CD14-positive monocyte (primary cell): ENCODE measurements at regions not wholly inside any gene's neighbourhood (a gene's known extent, or its start where the extent isn't known, plus 50 kb on each side); places are given as distances from the start of the nearest gene placed in this dataset.

Experiments
- DNase-seq, 3 donors: peaks; one replicate each; pipeline ENCODE4 v3.0.0-alpha.2; 2011 to 2022
- H2AFZ ChIP-seq: 2 replicates; pipeline ENCODE4 v1.6.0; 2012; ENCODE audit warnings: mild to moderate bottlenecking, low read depth, low read length, inconsistent platforms; ENCODE audit not compliant: insufficient read depth, poor library complexity, severe bottlenecking
- H3K27ac ChIP-seq, 2 donors: 1 replicate in 1 of 2; 2 replicates in 1 of 2; pipeline ENCODE4 v1.5.1; 2012 to 2013; ENCODE audit warnings: low read length in 2 of 2, control low read depth in 1 of 2, inconsistent platforms in 1 of 2, low read depth in 1 of 2, mild to moderate bottlenecking in 1 of 2
- H3K27me3 ChIP-seq, 2 donors: one replicate each; pipeline versions ENCODE4 v1.6.0 to v1.6.1; 2011 to 2013; ENCODE audit warnings: low read length in 2 of 2; ENCODE audit not compliant: control insufficient read depth in 2 of 2, insufficient read depth in 2 of 2
- H3K36me3 ChIP-seq, 2 donors: replicated peaks in 1 of 2; 1 replicate in 1 of 2; 2 replicates in 1 of 2; pipeline versions ENCODE4 v1.5.1 to v1.6.1; 2012 to 2013; ENCODE audit warnings: low read length in 2 of 2, control low read depth in 1 of 2, inconsistent platforms in 1 of 2, mild to moderate bottlenecking in 1 of 2; ENCODE audit not compliant: insufficient read depth in 2 of 2, control insufficient read depth in 1 of 2
- H3K4me1 ChIP-seq, 2 donors: 1 replicate in 1 of 2; 2 replicates in 1 of 2; pipeline versions ENCODE4 v1.5.1 to v1.6.1; 2012 to 2013; ENCODE audit warnings: low read length in 2 of 2, control low read depth in 1 of 2, inconsistent platforms in 1 of 2, mild to moderate bottlenecking in 1 of 2, moderate library complexity in 1 of 2; ENCODE audit not compliant: insufficient read depth in 2 of 2, control insufficient read depth in 1 of 2
- H3K4me2 ChIP-seq: replicated peaks from 2 replicates; pipeline ENCODE3; 2012; ENCODE audit warnings: low read length, moderate library complexity, mild to moderate bottlenecking; ENCODE audit not compliant: poor library complexity, severe bottlenecking; ENCODE audit errors: extremely low read depth
- H3K4me3 ChIP-seq, 3 experiments: fragments of 200-600 bp in 1 of 3; sonication (generic) in 1 of 3; replicated peaks in 1 of 3; 1 replicate in 2 of 3; 2 replicates in 1 of 3; pipeline ENCODE4 v1.5.1; 2011 to 2013; ENCODE audit warnings: low read length in 3 of 3, mild to moderate bottlenecking in 3 of 3, control low read depth in 2 of 3, low read depth in 2 of 3, inconsistent platforms in 1 of 3, moderate library complexity in 1 of 3
- H3K79me2 ChIP-seq: 2 replicates; pipeline ENCODE4 v1.6.0; 2012; ENCODE audit warnings: mild to moderate bottlenecking, control low read depth, inconsistent platforms, low read length, moderate library complexity; ENCODE audit not compliant: insufficient read depth
- H3K9ac ChIP-seq: 2 replicates; pipeline ENCODE4 v1.6.0; 2017; ENCODE audit warnings: low read length, mild to moderate bottlenecking; ENCODE audit not compliant: insufficient read depth, poor library complexity, severe bottlenecking
- H3K9me3 ChIP-seq, 2 donors: replicated peaks in 1 of 2; 1 replicate in 1 of 2; 2 replicates in 1 of 2; pipeline versions ENCODE4 v1.5.1 to v1.6.1; 2012 to 2013; ENCODE audit warnings: low read length in 2 of 2, control low read depth in 1 of 2; ENCODE audit not compliant: control insufficient read depth in 1 of 2, insufficient read depth in 1 of 2
- H4K20me1 ChIP-seq: 2 replicates; pipeline ENCODE4 v1.6.0; 2012; ENCODE audit warnings: mild to moderate bottlenecking, low read length, control low read depth, moderate library complexity; ENCODE audit not compliant: insufficient read depth
- H3K27ac Mint-ChIP-seq, 7 donors: one replicate each; pipeline ENCODE4 v1.8.0; 2020; ENCODE audit warnings: mild to moderate bottlenecking in 7 of 7, mixed read lengths in 7 of 7, moderate library complexity in 6 of 7, inconsistent platforms in 2 of 7
- H3K27me3 Mint-ChIP-seq, 3 donors: one replicate each; pipeline ENCODE4 v1.8.0; 2021 to 2022; ENCODE audit warnings: low read depth in 3 of 3, mild to moderate bottlenecking in 3 of 3, mixed read lengths in 3 of 3, moderate library complexity in 3 of 3, inconsistent platforms in 1 of 3
- H3K36me3 Mint-ChIP-seq, 2 donors: one replicate each; pipeline ENCODE4 v1.8.0; 2020; ENCODE audit warnings: mixed read lengths in 2 of 2, inconsistent platforms in 1 of 2, mild to moderate bottlenecking in 1 of 2
- H3K4me1 Mint-ChIP-seq: one replicate; pipeline ENCODE4 v1.8.0; 2020; ENCODE audit warnings: mild to moderate bottlenecking, mixed read lengths
- H3K4me3 Mint-ChIP-seq, 2 donors: one replicate each; pipeline ENCODE4 v1.8.0; 2020; ENCODE audit warnings: mild to moderate bottlenecking in 2 of 2, mixed read lengths in 2 of 2, moderate library complexity in 1 of 2
- H3K9me3 Mint-ChIP-seq, 7 donors: one replicate each; pipeline ENCODE4 v1.8.0; 2020 to 2022; ENCODE audit warnings: mixed read lengths in 7 of 7, mild to moderate bottlenecking in 6 of 7, moderate library complexity in 6 of 7, inconsistent platforms in 2 of 7
- CTCF ChIP-seq: fragments of 200-600 bp; IDR thresholded peaks from one replicate; pipeline ENCODE4 v1.8.0; 2022; ENCODE audit warnings: antibody characterized with exemption, mild to moderate bottlenecking
- whole genome bisulfite sequencing: methylation state at CpG from one replicate; pipeline ENCODE4 v1.1.5; 2013; ENCODE audit warnings: missing lambda C conversion rate; ENCODE audit not compliant: insufficient coverage; 5-methylcytosine and 5-hydroxymethylcytosine counted together
- intact Hi-C, 2 donors: fragments of 100-400 bp; cut with micrococcal nuclease; formaldehyde crosslinking; loops; one replicate each; pipeline versions ENCODE4 v1.15.0 to v1.15.1; 2023

GRCh38 chrX:125678258-125678657 lies 358.6 kb downstream of the TEX13C start:
- Mint-ChIP-seq H3K9me3 (peaks cover 0 to 12% (median 2%) of the 10 kb centered on the region in 7 donors), H3K36me3 (no peaks in the 10 kb centered on the region), H3K27me3 (peaks cover 0 to 2% (median 0%) of the 10 kb centered on the region in 3 donors), H3K4me3 (no peak overlapping the region), H3K4me1 (no peaks in the 10 kb centered on the region), H3K27ac (no peak overlapping the region)
- TF ChIP-seq CTCF: no peak
- Histone ChIP-seq H3K4me3 (no peak overlapping the region), H3K36me3 (no peaks in the 10 kb centered on the region), H3K4me1 (no peaks in the 10 kb centered on the region), H3K9me3 (peaks cover 3 to 9% of the 10 kb centered on the region in 2 donors), H4K20me1 (no peaks in the 10 kb centered on the region), H3K27me3 (no peaks in the 10 kb centered on the region), H2AFZ (no peak overlapping the region), H3K4me2 (no peak overlapping the region), H3K79me2 (no peaks in the 10 kb centered on the region), H3K9ac (no peak overlapping the region), H3K27ac (no peak overlapping the region)
- no peak for DNase-seq
- 40% methylated on average over 1 of the region's 3 CpGs for WGBS
- intact Hi-C loops: no loop called here

- H3K9me3 Mint-ChIP-seq: peaks cover 0 to 7% (median 2%) of the 10 kb centered on the region in 7 donors
- no peak overlapping the region for H2AFZ ChIP-seq
Observed at GRCh38 chrX:125680366-125680765, 360.7 kb downstream of the TEX13C start.

More at GRCh38 chrX:125680366-125680765, 360.7 kb downstream of the TEX13C start:
- Mint-ChIP-seq H3K27ac (no peak overlapping the region), H3K27me3 (peaks cover 0 to 2% (median 0%) of the 10 kb centered on the region in 3 donors), H3K4me3 (no peak overlapping the region), H3K36me3 (no peaks in the 10 kb centered on the region), H3K4me1 (no peaks in the 10 kb centered on the region)
- Histone ChIP-seq H3K27ac (no peak overlapping the region), H3K79me2 (no peaks in the 10 kb centered on the region), H3K9ac (no peak overlapping the region), H3K4me3 (no peak overlapping the region), H3K4me2 (no peak overlapping the region), H3K9me3 (peaks cover 0 to 4% of the 10 kb centered on the region in 2 donors), H3K4me1 (no peaks in the 10 kb centered on the region), H3K36me3 (no peaks in the 10 kb centered on the region), H3K27me3 (no peaks in the 10 kb centered on the region), H4K20me1 (no peaks in the 10 kb centered on the region)
- TF ChIP-seq CTCF: no peak
- intact Hi-C loops: no loop called here
- no peak for DNase-seq
